ENCODE measurements at regions not wholly inside any gene's neighbourhood (a gene's known extent, or its start where the extent isn't known, plus 50 kb on each side); places are given as distances from the start of the nearest gene placed in this dataset.

DNA sequence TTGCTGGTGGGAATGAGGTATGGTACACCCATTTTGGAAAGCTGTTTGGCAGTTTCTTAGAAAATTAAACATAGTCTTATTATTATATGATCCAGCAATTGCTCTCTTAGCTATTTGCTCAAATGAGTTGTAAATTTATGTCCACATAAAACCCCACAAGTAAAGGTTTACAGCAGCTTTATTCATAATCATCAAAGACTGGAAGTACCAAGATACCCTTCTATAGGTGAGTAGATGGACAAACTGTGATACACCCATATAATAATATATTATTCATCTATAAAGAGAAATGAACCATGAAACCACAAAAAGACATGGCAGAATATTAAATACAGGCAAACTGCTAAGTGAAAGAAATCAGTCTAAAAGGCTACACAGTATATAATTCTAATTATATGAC, 344.7 kb upstream of the CDIN1 start:
- Mint-ChIP-seq H3K27ac (no peak overlapping the region), H3K27me3 (ENCODE audit: low read depth) (no peaks in the 10 kb centered on the region), H3K4me1 (ENCODE audit: low read depth) (no peaks in the 10 kb centered on the region), H3K36me3 (ENCODE audit: insufficient read depth in 2 of 2) (no peaks in the 10 kb centered on the region), H3K4me3 (no peak overlapping the region), H3K9me3 (peaks cover 2% of the 10 kb centered on the region in 2 donors)
- ATAC-seq (replicated peaks in 1 of 2): no peak
- DNase-seq: no peak

DNA sequence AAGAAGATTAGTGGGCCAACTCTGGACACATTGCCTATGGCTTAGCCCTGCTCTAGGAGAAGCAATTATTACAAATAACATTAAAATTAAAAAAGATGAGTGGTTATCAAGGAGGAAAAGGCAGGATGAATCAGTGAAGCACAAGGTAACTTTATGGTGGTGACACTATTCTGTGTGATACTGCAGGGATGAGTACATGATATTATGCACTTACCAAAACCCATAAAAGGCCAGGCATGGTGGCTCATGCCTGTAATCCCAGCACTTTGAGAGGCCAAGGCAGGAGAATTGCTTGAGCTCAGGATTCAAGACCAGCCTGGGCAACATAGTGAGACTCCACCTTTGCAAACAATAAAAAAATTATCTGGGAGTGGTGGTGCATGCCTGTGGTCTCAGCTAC, 344.3 kb upstream of the CDIN1 start:
- Mint-ChIP-seq H3K27me3 (ENCODE audit: low read depth) (no peaks in the 10 kb centered on the region), H3K36me3 (ENCODE audit: insufficient read depth in 2 of 2) (no peaks in the 10 kb centered on the region), H3K4me3 (no peak overlapping the region), H3K27ac (no peak overlapping the region), H3K9me3 (peaks cover 2% of the 10 kb centered on the region in 2 donors), H3K4me1 (ENCODE audit: low read depth) (no peaks in the 10 kb centered on the region)
- DNase-seq (no peak), ATAC-seq (replicated peaks in 1 of 2) (no peak)

DNA sequence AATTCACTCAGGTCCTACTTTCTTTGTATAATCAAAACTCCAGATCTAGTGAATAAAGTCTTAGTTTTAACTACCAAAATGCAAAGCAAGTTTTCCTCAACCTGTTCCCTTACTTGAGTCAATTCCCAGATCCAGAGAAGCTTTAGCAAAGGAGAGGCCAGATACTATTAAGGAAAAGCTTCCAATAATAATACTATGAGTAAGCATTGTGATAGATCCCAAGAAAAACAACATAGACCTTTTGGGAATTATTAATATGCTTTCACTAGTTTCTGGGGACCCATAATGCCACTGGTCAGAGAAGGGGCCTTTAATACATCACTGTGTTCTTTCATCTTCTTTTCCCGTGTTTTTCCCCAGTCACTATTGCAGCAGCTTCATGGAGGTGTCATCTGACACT, 339.9 kb upstream of the CDIN1 start:
- Mint-ChIP-seq H3K36me3 (ENCODE audit: insufficient read depth in 2 of 2) (no peaks in the 10 kb centered on the region), H3K27ac (no peak overlapping the region), H3K4me1 (ENCODE audit: low read depth) (no peaks in the 10 kb centered on the region), H3K9me3 (peaks cover 3 to 7% of the 10 kb centered on the region in 2 donors), H3K4me3 (no peak overlapping the region), H3K27me3 (ENCODE audit: low read depth) (no peaks in the 10 kb centered on the region)
- DNase-seq (no peak), ATAC-seq (replicated peaks in 1 of 2) (no peak)

DNA sequence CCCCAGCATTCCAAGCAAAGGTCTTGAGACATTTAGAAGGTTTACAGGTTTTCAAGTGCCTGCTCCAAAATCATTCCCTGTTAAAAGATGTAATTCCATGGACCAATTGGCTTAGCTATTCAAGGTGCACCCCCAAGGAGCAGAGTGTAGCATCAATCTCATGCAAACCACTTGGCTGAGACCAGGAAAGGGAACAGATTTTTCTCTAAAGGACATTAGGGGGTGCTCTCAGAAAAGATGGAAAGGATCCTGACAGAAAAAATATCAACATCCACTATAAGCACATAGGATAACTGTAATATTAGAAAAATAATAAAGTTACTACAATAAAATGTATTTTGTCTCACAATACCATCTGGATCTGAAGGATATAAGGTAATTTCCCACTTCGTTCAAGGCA, 328.0 kb upstream of the CDIN1 start:
- Mint-ChIP-seq H3K27me3 (ENCODE audit: low read depth) (no peaks in the 10 kb centered on the region), H3K4me3 (no peak overlapping the region), H3K9me3 (no peaks in the 10 kb centered on the region), H3K4me1 (ENCODE audit: low read depth) (no peaks in the 10 kb centered on the region), H3K27ac (no peak overlapping the region), H3K36me3 (ENCODE audit: insufficient read depth in 2 of 2) (no peaks in the 10 kb centered on the region)
- ATAC-seq (replicated peaks in 1 of 2) (no peak), DNase-seq (no peak)

DNA sequence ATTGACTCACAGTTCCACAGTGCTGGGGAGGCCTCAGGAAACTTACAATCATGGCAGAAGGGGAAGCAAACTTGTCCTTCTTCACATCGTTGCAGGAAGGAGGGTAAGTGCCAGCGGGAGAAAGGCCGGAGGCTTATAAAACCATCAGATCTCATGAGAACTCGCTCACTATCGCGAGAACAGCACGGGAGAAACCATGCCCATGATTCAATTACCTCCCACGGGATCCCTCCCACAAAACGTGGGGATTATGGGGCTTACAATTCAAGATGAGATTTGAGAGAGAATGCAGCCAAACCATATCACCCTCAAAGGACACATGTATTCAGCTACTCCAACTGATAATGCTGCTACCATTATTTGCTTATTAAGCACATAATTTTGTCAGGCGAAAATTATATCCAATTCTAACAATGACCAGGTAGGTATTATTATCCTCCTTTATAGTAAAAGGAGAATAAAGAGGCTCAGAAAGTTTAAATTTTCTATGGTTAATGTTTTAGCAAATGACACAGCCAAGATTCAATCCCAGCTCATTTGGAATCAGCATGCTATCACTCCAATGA, 327.2 kb upstream of the CDIN1 start:
- Mint-ChIP-seq H3K9me3 (no peaks in the 10 kb centered on the region), H3K27me3 (ENCODE audit: low read depth) (no peaks in the 10 kb centered on the region), H3K27ac (no peak overlapping the region), H3K36me3 (ENCODE audit: insufficient read depth in 2 of 2) (no peaks in the 10 kb centered on the region), H3K4me3 (no peak overlapping the region), H3K4me1 (ENCODE audit: low read depth) (no peaks in the 10 kb centered on the region)
- DNase-seq: no peak
- no peak for ATAC-seq (replicated peaks in 1 of 2)

DNA sequence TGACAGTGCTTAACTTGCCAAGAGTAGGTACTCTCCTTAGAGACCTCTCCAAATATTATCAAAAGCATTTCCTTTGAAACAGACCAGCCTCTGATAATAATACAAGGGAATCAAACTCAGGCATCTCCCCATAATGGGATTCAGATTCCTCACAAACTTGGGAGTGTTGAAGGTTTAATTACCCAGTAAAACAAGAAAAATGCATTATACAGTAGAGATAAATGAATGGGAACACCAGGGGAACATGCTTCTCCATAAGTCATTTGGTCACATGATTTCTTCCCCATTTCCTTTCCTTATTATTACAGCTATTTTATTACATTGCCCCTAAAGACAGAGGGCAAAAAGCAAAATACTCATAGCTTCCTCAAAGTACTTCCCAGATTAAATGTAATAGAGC, 325.0 kb upstream of the CDIN1 start:
- H3K27ac Mint-ChIP-seq: no peak overlapping the region
- peaks cover 0 to 2% of the 10 kb centered on the region in 2 donors for H3K9me3 Mint-ChIP-seq

DNA sequence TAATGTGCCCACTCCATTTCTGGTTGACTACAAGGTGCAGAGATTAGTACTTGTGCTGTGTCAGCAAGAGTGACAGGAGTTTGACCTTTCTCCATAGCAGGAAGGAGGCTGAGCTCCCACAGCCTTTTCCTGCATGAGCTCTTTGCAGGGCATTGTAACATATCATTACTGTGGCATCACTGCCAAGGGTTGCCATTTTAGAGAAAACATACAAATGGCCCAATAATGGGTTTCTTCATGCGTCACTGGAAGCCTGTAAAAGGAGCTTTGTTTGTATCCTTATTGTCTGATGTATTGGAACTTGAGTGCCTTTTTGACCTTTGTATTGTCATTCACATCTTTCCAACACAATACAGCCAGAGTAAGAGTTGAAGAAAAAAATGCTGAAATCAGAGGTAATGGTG, 323.0 kb upstream of the CDIN1 start:
- Mint-ChIP-seq H3K4me1 (ENCODE audit: low read depth) (no peaks in the 10 kb centered on the region), H3K27me3 (ENCODE audit: low read depth) (no peaks in the 10 kb centered on the region), H3K36me3 (ENCODE audit: insufficient read depth in 2 of 2) (no peaks in the 10 kb centered on the region), H3K27ac (no peak overlapping the region), H3K9me3 (peaks cover 0 to 2% of the 10 kb centered on the region in 2 donors), H3K4me3 (no peak overlapping the region)
- DNase-seq: no peak
- ATAC-seq (replicated peaks in 1 of 2): no peak

More for the DNA sequence above, 325.0 kb upstream of the CDIN1 start:
- DNase-seq (no peak), ATAC-seq (replicated peaks in 1 of 2) (no peak)
- Mint-ChIP-seq H3K4me3 (no peak overlapping the region), H3K4me1 (ENCODE audit: low read depth) (no peaks in the 10 kb centered on the region), H3K27me3 (ENCODE audit: low read depth) (no peaks in the 10 kb centered on the region), H3K36me3 (ENCODE audit: insufficient read depth in 2 of 2) (no peaks in the 10 kb centered on the region)

DNA sequence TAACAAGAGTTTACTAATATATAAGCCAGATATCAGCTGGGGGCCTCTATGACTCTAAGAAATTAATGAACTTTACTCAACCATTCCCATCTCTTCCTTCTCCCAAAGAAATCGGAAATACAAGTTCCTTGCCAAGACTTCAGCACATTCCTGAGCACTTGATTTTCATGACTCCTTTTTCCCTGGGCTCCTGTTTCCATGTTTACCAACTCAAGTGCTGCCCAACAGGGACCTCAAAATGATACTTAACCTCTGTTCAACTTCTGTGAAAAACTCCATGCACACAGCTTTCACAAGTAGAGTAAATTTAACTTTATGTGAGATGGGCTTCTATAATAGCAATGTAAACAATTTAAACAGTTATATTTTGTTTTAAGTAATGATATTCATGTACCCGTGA, 315.8 kb upstream of the CDIN1 start:
- peaks cover 0 to 1% of the 10 kb centered on the region in 2 donors for H3K9me3 Mint-ChIP-seq
- H3K36me3 Mint-ChIP-seq (ENCODE audit: insufficient read depth in 2 of 2): no peaks in the 10 kb centered on the region
- H3K27ac Mint-ChIP-seq: no peak overlapping the region
- DNase-seq (no peak), ATAC-seq (replicated peaks in 1 of 2) (no peak)
- H3K4me3 Mint-ChIP-seq: no peak overlapping the region
- H3K4me1 Mint-ChIP-seq (ENCODE audit: low read depth): no peaks in the 10 kb centered on the region
- no peaks in the 10 kb centered on the region for H3K27me3 Mint-ChIP-seq (ENCODE audit: low read depth)

DNA sequence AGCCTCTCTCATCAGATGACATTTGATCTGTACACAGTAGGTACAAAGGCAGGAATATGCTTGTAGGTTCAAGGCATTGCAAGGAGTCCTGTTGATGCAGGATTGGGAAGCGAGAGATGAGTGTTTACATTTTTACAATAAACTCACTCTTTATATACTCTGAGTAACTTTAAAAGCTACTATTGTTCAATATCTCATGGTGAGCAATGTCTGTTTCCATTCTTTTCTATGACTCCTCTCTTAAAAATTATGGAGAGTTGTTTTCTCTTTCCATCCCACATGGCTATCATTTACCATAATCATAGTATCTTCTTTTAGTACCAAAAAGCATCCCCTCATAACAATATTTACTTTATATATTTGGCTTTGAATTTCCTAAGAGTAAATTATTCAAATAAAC, 314.0 kb upstream of the CDIN1 start:
- H3K4me3 Mint-ChIP-seq: no peak overlapping the region

DNA sequence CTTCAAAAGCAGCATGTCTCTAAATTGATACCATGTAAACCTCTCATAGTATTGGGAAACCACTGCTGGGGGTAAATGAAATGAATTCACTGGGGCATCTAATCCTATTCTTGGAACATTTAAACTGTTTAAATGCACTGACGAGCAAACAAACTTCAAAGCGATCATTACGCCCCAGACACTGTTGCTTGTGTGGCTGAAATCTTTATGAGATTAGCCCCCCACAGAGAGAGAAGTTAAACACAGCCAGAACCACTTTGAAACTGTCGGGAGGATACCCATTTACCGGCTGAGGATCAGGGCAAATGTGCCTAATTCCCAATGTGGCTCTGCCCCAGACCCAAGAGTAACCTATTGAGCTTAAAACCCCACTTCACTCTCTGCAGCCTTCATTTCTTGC, 308.4 kb upstream of the CDIN1 start:
- no peaks in the 10 kb centered on the region for H3K4me1 Mint-ChIP-seq (ENCODE audit: low read depth)
- H3K27me3 Mint-ChIP-seq (ENCODE audit: low read depth): no peaks in the 10 kb centered on the region
- ATAC-seq (replicated peaks in 1 of 2) (no peak), DNase-seq (no peak)
- no peak overlapping the region for H3K4me3 Mint-ChIP-seq
- peaks cover 1 to 3% of the 10 kb centered on the region in 2 donors for H3K9me3 Mint-ChIP-seq
- no peaks in the 10 kb centered on the region for H3K36me3 Mint-ChIP-seq (ENCODE audit: insufficient read depth in 2 of 2)
- H3K27ac Mint-ChIP-seq: no peak overlapping the region

More for the DNA sequence above, 314.0 kb upstream of the CDIN1 start:
- DNase-seq: no peak
- no peak for ATAC-seq (replicated peaks in 1 of 2)
- Mint-ChIP-seq H3K9me3 (peaks cover 0 to 1% of the 10 kb centered on the region in 2 donors), H3K27me3 (ENCODE audit: low read depth) (no peaks in the 10 kb centered on the region), H3K4me1 (ENCODE audit: low read depth) (no peaks in the 10 kb centered on the region), H3K27ac (no peak overlapping the region), H3K36me3 (ENCODE audit: insufficient read depth in 2 of 2) (no peaks in the 10 kb centered on the region)

DNA sequence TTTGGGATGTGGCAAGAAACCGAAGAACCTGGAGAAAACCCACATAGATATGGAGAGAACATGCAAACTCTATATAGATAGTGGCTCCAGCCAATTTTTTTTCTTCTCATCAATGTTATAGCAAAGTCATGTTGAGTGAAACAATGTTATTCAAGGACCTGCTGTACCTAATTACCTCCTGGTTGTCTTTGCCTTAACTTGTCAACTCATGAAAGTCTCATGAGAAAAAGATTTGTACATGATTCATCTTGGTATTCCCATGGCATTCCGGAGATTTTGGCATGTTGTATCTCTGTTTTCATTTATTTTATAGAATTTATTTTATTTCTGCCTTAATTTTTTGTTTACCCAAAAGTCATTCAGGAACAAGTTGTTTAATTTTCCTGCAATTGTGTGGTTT, 303.8 kb upstream of the CDIN1 start:
- no peak overlapping the region for H3K27ac Mint-ChIP-seq
- H3K27me3 Mint-ChIP-seq (ENCODE audit: low read depth): no peaks in the 10 kb centered on the region
- peaks cover 0 to 1% of the 10 kb centered on the region in 2 donors for H3K36me3 Mint-ChIP-seq (ENCODE audit: insufficient read depth in 2 of 2)
- ATAC-seq (replicated peaks in 1 of 2) (no peak), DNase-seq (no peak)
- no peak overlapping the region for H3K4me3 Mint-ChIP-seq
- no peaks in the 10 kb centered on the region for H3K4me1 Mint-ChIP-seq (ENCODE audit: low read depth)
- peaks cover 7% of the 10 kb centered on the region in 2 donors for H3K9me3 Mint-ChIP-seq

DNA sequence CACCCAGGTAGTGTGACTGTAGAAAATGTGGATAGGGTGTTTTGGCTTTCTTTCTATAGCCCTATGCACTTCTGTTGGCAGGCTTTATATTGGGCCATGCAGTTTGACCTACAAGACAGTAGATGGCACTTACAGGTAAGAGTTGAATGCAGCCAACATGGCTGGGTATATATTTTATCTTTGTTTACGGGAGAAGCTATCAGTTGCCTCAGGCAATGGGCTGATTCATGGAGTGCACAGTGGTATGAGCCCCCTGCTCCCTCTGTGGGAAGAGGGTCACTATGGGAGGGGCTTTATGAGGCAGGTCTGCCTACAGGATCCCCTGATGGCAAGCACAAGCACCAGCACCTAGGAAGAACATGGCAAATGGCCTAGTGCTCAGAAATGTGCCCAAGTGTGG, 301.2 kb upstream of the CDIN1 start:
- Mint-ChIP-seq H3K9me3 (peaks cover 7% of the 10 kb centered on the region in 2 donors), H3K27me3 (ENCODE audit: low read depth) (no peaks in the 10 kb centered on the region), H3K4me3 (no peak overlapping the region), H3K4me1 (ENCODE audit: low read depth) (no peaks in the 10 kb centered on the region), H3K27ac (no peak overlapping the region), H3K36me3 (ENCODE audit: insufficient read depth in 2 of 2) (peaks cover 0 to 1% of the 10 kb centered on the region in 2 donors)
- DNase-seq (no peak), ATAC-seq (replicated peaks in 1 of 2) (no peak)

DNA sequence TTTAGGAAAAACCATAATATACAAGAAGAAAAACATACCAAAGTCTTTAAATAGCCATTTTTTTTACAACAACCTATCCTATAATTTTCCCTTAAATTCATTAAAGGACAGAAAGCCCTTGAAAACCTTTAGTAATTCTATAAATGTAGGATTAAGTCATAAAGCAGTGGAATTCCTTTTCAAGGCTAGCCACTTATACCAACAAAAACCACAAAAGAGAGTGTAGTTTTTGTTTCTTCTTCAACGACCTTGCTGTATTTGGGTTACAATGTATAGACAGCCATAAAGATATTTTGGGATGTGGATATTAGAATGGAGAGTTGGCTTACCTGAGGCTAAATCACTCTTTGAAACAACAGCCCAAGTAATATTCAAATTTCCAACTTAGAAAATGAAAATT, 296.6 kb upstream of the CDIN1 start:
- no peak for ATAC-seq (replicated peaks in 1 of 2)
- Mint-ChIP-seq H3K9me3 (peaks cover 4 to 7% of the 10 kb centered on the region in 2 donors), H3K36me3 (ENCODE audit: insufficient read depth in 2 of 2) (no peaks in the 10 kb centered on the region)

DNA sequence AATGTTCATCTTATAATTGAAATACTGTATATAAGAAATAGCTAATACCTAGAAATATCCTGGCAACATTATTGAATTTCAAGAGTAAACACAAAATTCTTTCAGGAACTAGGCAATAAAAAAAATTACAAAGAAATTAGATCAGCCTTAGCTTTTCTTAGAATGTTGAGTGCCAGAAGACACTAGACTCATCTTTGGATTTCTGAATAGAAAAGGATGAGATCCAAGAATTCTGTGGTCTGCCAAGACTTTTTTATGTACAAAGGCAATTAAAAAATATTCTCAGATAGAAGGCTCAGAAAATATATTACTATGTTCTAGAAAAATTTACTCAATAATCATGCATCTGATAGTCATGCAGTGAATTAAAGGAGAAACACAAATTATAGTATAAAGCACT, 294.5 kb upstream of the CDIN1 start:
- Mint-ChIP-seq H3K27me3 (ENCODE audit: low read depth) (no peaks in the 10 kb centered on the region), H3K4me3 (no peak overlapping the region), H3K27ac (no peak overlapping the region), H3K9me3 (peaks cover 4 to 10% of the 10 kb centered on the region in 2 donors), H3K4me1 (ENCODE audit: low read depth) (no peaks in the 10 kb centered on the region), H3K36me3 (ENCODE audit: insufficient read depth in 2 of 2) (no peaks in the 10 kb centered on the region)
- DNase-seq: no peak
- ATAC-seq (replicated peaks in 1 of 2): no peak

More for the DNA sequence above, 296.6 kb upstream of the CDIN1 start:
- no peaks in the 10 kb centered on the region for H3K4me1 Mint-ChIP-seq (ENCODE audit: low read depth)
- H3K27me3 Mint-ChIP-seq (ENCODE audit: low read depth): no peaks in the 10 kb centered on the region
- DNase-seq: no peak
- H3K27ac Mint-ChIP-seq: no peak overlapping the region
- no peak overlapping the region for H3K4me3 Mint-ChIP-seq
